ENCODE measurements at regions not wholly inside any gene's neighbourhood (a gene's known extent, or its start where the extent isn't known, plus 50 kb on each side); places are given as distances from the start of the nearest gene placed in this dataset.

GRCh38 chr5:133751846-133752245, 139.5 kb upstream of the FSTL4 start:
- TF ChIP-seq, protein P1, sequence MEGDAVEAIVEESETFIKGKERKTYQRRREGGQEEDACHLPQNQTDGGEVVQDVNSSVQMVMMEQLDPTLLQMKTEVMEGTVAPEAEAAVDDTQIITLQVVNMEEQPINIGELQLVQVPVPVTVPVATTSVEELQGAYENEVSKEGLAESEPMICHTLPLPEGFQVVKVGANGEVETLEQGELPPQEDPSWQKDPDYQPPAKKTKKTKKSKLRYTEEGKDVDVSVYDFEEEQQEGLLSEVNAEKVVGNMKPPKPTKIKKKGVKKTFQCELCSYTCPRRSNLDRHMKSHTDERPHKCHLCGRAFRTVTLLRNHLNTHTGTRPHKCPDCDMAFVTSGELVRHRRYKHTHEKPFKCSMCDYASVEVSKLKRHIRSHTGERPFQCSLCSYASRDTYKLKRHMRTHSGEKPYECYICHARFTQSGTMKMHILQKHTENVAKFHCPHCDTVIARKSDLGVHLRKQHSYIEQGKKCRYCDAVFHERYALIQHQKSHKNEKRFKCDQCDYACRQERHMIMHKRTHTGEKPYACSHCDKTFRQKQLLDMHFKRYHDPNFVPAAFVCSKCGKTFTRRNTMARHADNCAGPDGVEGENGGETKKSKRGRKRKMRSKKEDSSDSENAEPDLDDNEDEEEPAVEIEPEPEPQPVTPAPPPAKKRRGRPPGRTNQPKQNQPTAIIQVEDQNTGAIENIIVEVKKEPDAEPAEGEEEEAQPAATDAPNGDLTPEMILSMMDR (IDR thresholded peaks at IDR 0.05), result no peak
- TF ChIP-seq POLR2A (IDR thresholded peaks at IDR 0.05), result no peak

All from right lobe of liver (tissue), 4 donors.